Astrocyte of the spinal cord (primary cell): ENCODE measurements at regions not wholly inside any gene's neighbourhood (a gene's known extent, or its start where the extent isn't known, plus 50 kb on each side); places are given as distances from the start of the nearest gene placed in this dataset.

Source experiments
- DNase-seq: peaks from one replicate; pipeline ENCODE4 v3.0.0; 2011; ENCODE audit warnings: low read depth, low spot score
- H3K4me3 ChIP-seq: 2 replicates; pipeline ENCODE4 v1.5.1; 2011; ENCODE audit warnings: low read depth, mild to moderate bottlenecking, low read length, moderate library complexity
- in situ Hi-C: cut with HindIII; loops from 2 replicates; pipeline ENCODE4 v1.10.0; 2017; ENCODE audit warnings: low sequenced_read_pairs
- TF ChIP-seq, protein P1 (sequence below): IDR thresholded peaks from 2 replicates; pipeline ENCODE4 v1.5.1; 2012; ENCODE audit warnings: low read depth, mild to moderate bottlenecking, low read length, inconsistent platforms

DNA sequence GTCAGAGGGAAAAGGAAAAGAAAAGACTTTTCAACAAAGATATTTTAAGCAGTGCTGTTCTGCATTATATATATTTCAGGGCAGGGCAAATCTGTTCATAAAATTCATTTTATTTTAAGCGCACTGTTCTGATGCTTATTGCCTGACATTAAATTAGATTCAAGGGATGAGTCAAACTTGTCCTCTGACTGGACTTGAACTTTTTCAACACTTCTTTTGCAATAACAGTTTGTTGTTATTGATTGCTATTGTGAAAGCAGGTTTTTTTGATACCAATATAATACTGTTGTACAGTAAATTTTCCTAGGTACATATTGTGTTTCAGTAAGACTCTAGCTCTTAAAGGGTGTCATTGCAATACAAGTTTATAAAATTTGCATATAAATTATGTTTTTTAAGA, 481.3 kb downstream of the NAF1 start:
- TF ChIP-seq, protein P1, sequence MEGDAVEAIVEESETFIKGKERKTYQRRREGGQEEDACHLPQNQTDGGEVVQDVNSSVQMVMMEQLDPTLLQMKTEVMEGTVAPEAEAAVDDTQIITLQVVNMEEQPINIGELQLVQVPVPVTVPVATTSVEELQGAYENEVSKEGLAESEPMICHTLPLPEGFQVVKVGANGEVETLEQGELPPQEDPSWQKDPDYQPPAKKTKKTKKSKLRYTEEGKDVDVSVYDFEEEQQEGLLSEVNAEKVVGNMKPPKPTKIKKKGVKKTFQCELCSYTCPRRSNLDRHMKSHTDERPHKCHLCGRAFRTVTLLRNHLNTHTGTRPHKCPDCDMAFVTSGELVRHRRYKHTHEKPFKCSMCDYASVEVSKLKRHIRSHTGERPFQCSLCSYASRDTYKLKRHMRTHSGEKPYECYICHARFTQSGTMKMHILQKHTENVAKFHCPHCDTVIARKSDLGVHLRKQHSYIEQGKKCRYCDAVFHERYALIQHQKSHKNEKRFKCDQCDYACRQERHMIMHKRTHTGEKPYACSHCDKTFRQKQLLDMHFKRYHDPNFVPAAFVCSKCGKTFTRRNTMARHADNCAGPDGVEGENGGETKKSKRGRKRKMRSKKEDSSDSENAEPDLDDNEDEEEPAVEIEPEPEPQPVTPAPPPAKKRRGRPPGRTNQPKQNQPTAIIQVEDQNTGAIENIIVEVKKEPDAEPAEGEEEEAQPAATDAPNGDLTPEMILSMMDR: no peak
- in situ Hi-C loops: no loop called here
- DNase-seq: no peak
- H3K4me3 ChIP-seq: no peak overlapping the region

DNA sequence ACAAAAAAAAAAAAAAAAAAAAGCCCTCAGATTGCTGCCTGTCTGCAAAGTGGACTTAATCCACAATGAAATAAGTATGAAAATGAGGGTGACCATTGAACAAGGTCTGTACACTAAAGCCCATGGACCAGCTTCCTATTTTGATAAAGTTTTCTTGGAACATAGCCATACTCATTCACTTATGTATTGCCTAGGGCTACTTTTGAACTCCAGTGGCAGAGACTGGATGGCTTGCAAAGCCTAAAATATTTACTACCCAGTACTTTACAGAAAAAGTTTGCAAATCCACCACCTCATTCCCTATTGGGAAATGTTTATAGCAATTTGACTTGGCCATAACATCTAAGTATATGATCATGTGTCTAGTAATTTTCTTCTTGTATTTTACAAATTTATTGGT, 481.7 kb downstream of the NAF1 start:
- in situ Hi-C loops: no loop called here
- TF ChIP-seq, protein P1: no peak
- no peak for DNase-seq
- no peak overlapping the region for H3K4me3 ChIP-seq

DNA sequence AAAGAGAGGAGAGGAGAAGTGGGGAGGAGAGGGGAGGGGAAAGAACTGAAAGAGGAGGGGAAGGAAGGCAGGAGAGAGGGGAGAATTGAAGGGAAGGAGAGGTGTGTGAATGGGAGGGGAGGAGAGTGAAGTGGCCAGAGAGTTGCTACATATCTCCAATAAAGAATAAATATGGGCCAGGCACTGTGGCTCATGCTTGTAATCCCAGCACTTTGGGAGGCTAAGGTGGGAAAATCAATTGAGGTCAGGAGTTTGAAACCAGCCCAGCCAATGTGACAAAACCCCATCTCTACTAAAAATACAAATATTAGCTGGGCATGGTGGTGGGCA, 482.4 kb downstream of the NAF1 start:
- TF ChIP-seq, protein P1: no peak
- DNase-seq: no peak
- in situ Hi-C loops: no loop called here

DNA sequence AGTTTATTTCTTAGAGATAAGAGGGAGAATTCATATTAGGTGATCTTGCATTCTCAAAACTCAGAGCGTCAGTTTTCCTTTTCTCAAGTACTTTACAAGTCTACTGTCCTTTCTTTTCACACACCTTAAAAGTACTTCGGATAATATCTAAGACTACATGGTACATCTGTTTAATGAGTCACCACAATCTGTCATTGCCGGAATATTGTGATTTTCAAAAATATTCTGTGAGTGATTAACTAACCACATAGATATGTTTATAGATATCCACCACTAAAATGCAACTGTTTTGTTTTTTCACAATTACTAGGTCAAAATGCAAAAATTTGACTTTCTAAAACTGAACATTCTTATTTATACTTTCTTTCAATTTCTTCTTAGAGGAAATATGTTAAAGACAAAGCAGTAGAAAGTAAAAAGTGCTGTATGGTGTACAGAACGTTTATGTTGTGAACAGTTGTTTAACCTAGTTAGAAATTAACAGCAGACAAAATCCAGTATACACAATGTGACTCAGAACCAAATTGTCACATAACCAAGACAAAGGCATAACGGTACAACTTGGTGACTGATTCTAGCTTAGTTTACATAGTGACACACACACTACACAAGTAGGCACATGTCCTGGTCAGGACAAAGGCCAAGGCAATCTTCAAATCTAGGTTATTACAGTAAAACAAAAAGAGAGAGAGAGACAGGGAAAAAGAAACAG, 482.9 kb downstream of the NAF1 start:
- peak; percentile 17 for DNase-seq
- in situ Hi-C loops: no loop called here
- H3K4me3 ChIP-seq: no peak overlapping the region
- TF ChIP-seq, protein P1: no peak

More for the DNA sequence above, 482.4 kb downstream of the NAF1 start:
- no peak overlapping the region for H3K4me3 ChIP-seq

DNA sequence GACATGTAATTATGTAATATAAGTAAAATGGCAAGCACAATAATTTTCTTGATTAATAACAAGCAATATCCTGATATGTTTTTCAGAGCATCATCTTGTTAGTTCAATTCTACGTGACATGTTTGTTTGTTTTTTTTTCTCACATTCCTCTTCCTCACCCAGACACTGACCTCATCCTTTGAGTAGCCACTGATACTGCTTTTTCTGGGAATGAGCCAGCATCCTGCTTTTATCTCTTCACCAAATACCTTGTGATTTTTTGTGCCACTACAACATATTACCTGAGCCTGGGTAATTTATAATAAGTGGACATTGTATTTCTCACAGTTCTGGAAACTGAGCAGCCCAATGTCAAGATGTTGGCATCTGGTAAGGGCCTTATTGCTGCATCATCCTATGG, 484.0 kb downstream of the NAF1 start:
- no peak for DNase-seq
- in situ Hi-C loops: no loop called here
- no peak overlapping the region for H3K4me3 ChIP-seq

DNA sequence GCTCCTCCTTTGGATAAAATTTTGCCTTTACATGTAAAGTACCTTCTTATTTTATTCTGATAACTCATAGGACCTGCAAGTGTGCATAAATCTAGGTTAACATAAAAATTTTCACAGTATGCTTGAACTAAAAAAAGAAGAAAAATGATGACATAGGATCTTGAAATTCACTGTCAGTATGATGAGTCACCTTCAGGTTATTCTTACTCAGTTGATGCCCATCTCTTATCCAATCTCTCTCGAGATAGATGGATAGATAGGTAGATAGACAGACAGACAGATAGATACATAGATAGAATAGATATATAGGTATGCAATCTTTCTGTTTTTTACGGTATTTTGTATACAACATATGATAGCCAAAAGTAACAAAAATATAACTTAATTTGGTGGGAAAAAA, 485.5 kb downstream of the NAF1 start:
- in situ Hi-C loops: no loop called here
- DNase-seq: no peak
- H3K4me3 ChIP-seq: no peak overlapping the region
- TF ChIP-seq, protein P1: no peak

More for the DNA sequence above, 484.0 kb downstream of the NAF1 start:
- TF ChIP-seq, protein P1: no peak

DNA sequence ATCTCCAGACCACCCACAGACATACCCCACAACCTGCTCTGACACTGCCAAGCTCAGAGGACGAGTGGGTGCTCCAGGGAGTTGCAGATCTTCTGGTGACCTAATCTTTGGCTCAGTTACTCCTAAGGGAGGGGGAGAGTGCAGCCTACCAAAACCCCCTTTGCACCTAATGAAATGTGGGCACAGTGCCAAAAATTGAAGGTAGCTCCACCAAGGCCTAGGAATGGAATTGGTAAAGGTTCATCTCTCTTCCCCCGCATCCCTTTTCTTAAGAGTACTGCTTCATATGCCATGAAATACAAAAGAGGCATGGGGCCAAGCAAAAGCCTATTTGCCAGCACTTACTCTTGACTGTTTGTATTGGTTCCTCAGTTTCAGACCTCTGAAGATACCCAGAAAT, 491.0 kb downstream of the NAF1 start:
- in situ Hi-C loops: no loop called here
- TF ChIP-seq, protein P1: no peak
- DNase-seq: no peak
- H3K4me3 ChIP-seq: no peak overlapping the region
